OCI-LY1 (cell line): ENCODE measurements at regions not wholly inside any gene's neighbourhood (a gene's known extent, or its start where the extent isn't known, plus 50 kb on each side); places are given as distances from the start of the nearest gene placed in this dataset.

ENCODE experiments used
- H2AFZ ChIP-seq: fragments of 200-600 bp; sonication (generic), shearing (Covaris generic); 2 replicates; pipeline ENCODE4 v1.6.0; 2014; ENCODE audit warnings: antibody characterized with exemption, mild to moderate bottlenecking, low read length
- H3F3A ChIP-seq: fragments of 200-600 bp; sonication (generic), shearing (Covaris generic); 2 replicates; pipeline ENCODE4 v1.6.0; 2014; ENCODE audit warnings: mild to moderate bottlenecking, antibody characterized with exemption, low read length, moderate library complexity; ENCODE audit not compliant: insufficient read depth
- H3K27ac ChIP-seq: fragments of 200-600 bp; sonication (generic); 2 replicates; pipeline ENCODE4 v1.5.1; 2014; ENCODE audit warnings: low read length, mixed run types, mild to moderate bottlenecking, low read depth; ENCODE audit not compliant: poor library complexity, severe bottlenecking
- H3K27me3 ChIP-seq: fragments of 200-600 bp; sonication (generic); 2 replicates; pipeline ENCODE4 v1.6.0; 2014; ENCODE audit warnings: antibody characterized with exemption, mild to moderate bottlenecking, low read length, moderate library complexity; ENCODE audit not compliant: insufficient read depth
- H3K36me3 ChIP-seq: fragments of 200-600 bp; sonication (generic); 2 replicates; pipeline ENCODE4 v1.6.1; 2014; ENCODE audit warnings: mild to moderate bottlenecking, antibody characterized with exemption, low read length, moderate library complexity, mixed read lengths; ENCODE audit not compliant: insufficient read depth
- H3K4me1 ChIP-seq: fragments of 200-600 bp; sonication (generic); 2 replicates; pipeline ENCODE4 v1.5.1; 2014; ENCODE audit warnings: mild to moderate bottlenecking, low read length, moderate library complexity; ENCODE audit not compliant: insufficient read depth, severe bottlenecking
- H3K4me2 ChIP-seq: fragments of 200-600 bp; sonication (generic), shearing (Covaris generic); 2 replicates; pipeline ENCODE4 v1.6.1; 2014; ENCODE audit warnings: low read length
- H3K4me3 ChIP-seq: fragments of 200-600 bp; sonication (generic); 2 replicates; pipeline ENCODE4 v1.5.1; 2014; ENCODE audit warnings: low read length, low read depth, mild to moderate bottlenecking, mixed read lengths; ENCODE audit not compliant: poor library complexity, severe bottlenecking
- H3K79me2 ChIP-seq: fragments of 200-600 bp; shearing (Covaris generic); 2 replicates; pipeline ENCODE4 v1.6.1; 2016; ENCODE audit warnings: mixed run types, low read length, mixed read lengths; ENCODE audit not compliant: insufficient read depth
- H3K9ac ChIP-seq: fragments of 200-600 bp; sonication (generic), shearing (Covaris generic); 2 replicates; pipeline ENCODE4 v1.6.1; 2014; ENCODE audit warnings: mild to moderate bottlenecking, low read length, mixed read lengths
- H3K9me2 ChIP-seq: fragments of 200-600 bp; sonication (generic), shearing (Covaris generic); 2 replicates; pipeline ENCODE4 v1.6.1; 2014; ENCODE audit warnings: low read depth, mild to moderate bottlenecking, low read length, mixed read lengths
- H3K9me3 ChIP-seq: fragments of 200-600 bp; shearing (Covaris generic); 2 replicates; pipeline ENCODE4 v1.6.1; 2014; ENCODE audit warnings: low read length, mixed read lengths
- H4K20me1 ChIP-seq: fragments of 200-600 bp; sonication (generic), shearing (Covaris generic); 2 replicates; pipeline ENCODE4 v1.6.0; 2016; ENCODE audit warnings: mild to moderate bottlenecking, low read length; ENCODE audit not compliant: insufficient read depth
- EZH2 ChIP-seq: fragments of 200-600 bp; sonication (generic), shearing (Covaris generic); IDR thresholded peaks from 2 replicates; pipeline ENCODE4 v1.8.0; 2017; ENCODE audit warnings: borderline replicate concordance, mixed run types, mild to moderate bottlenecking, antibody characterized with exemption, low read length, moderate library complexity, mixed read lengths
- TF ChIP-seq, protein P1 (sequence below): fragments of 200-600 bp; sonication (generic), shearing (Covaris generic); IDR thresholded peaks from 2 replicates; pipeline ENCODE4 v1.5.1; 2017; ENCODE audit warnings: mild to moderate bottlenecking, antibody characterized with exemption, low read length, moderate library complexity, mixed read lengths

DNA sequence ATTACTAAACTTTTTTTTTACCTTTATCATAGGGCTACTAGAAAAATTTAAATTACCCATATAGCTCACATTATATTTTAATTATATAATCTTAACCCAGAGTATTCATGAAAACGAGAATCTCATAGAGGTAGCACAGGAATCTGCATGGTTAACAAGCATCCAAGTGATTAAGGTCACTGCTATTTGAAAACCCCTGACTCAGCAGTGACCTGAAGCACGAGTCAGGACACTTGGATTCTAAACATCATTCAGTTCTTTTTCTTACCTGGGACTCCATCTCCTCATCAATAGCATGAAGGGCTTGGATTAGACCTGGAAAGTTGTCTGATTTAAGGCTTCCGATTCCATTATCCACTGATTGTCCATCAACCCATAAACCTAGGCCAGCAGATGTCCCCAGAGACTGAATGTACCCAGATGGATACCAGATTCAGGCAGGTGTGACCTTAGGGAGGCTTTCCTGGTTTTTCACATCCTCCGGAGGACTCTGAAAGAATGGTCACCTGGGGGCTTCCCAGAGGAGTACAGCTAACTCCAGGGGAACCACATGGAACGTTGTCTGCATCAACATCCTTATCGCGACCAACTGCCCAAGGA, 174.3 kb downstream of the SETD4 start:
- Histone ChIP-seq H3K36me3 (no peaks in the 10 kb centered on the region), H3F3A (no peaks in the 10 kb centered on the region), H3K9ac (no peak overlapping the region), H3K9me2 (no peaks in the 10 kb centered on the region), H2AFZ (no peak overlapping the region), H3K4me3 (no peak overlapping the region), H3K9me3 (no peaks in the 10 kb centered on the region), H3K27me3 (0 out of 2 replicates have a peak, but pooled peaks cover 6% of the 10 kb centered on the region), H3K27ac (no peak overlapping the region), H4K20me1 (no peaks in the 10 kb centered on the region), H3K4me1 (no peaks in the 10 kb centered on the region), H3K79me2 (no peaks in the 10 kb centered on the region), H3K4me2 (no peak overlapping the region)
- TF ChIP-seq EZH2 = no peak
- TF ChIP-seq, protein P1, sequence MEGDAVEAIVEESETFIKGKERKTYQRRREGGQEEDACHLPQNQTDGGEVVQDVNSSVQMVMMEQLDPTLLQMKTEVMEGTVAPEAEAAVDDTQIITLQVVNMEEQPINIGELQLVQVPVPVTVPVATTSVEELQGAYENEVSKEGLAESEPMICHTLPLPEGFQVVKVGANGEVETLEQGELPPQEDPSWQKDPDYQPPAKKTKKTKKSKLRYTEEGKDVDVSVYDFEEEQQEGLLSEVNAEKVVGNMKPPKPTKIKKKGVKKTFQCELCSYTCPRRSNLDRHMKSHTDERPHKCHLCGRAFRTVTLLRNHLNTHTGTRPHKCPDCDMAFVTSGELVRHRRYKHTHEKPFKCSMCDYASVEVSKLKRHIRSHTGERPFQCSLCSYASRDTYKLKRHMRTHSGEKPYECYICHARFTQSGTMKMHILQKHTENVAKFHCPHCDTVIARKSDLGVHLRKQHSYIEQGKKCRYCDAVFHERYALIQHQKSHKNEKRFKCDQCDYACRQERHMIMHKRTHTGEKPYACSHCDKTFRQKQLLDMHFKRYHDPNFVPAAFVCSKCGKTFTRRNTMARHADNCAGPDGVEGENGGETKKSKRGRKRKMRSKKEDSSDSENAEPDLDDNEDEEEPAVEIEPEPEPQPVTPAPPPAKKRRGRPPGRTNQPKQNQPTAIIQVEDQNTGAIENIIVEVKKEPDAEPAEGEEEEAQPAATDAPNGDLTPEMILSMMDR = no peak

DNA sequence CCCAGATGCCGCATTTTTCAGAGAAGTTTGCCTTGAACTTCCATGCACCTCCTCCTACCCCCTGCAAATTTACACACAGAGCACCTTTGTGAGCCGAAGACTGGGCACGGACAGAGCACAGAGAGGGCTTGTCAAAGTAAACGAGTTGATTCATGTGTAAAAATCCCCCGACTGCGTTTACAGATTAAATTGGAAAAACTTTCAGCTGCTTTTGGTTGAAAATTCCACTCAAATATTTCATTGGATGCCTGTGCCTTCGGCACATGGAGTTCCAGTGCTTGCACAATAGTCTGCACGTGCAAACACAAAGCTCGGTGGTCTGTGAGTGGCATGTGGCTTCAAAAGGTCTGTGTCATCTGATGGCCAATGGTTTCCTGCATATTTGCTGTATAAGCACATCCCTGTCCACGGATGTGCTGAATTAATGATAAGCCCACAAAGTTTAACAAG, 177.5 kb downstream of the SETD4 start:
- Histone ChIP-seq H3K27ac (no peak overlapping the region), H3F3A (no peaks in the 10 kb centered on the region), H3K9me3 (no peaks in the 10 kb centered on the region), H3K36me3 (no peaks in the 10 kb centered on the region), H3K4me2 (no peak overlapping the region), H2AFZ (no peak overlapping the region), H3K27me3 (0 out of 2 replicates have a peak, but pooled peaks cover 6% of the 10 kb centered on the region), H3K9ac (no peak overlapping the region), H3K4me1 (no peaks in the 10 kb centered on the region), H3K4me3 (no peak overlapping the region), H4K20me1 (no peaks in the 10 kb centered on the region), H3K79me2 (no peaks in the 10 kb centered on the region), H3K9me2 (no peaks in the 10 kb centered on the region)
- TF ChIP-seq, protein P1 = no peak
- TF ChIP-seq EZH2 = no peak

DNA sequence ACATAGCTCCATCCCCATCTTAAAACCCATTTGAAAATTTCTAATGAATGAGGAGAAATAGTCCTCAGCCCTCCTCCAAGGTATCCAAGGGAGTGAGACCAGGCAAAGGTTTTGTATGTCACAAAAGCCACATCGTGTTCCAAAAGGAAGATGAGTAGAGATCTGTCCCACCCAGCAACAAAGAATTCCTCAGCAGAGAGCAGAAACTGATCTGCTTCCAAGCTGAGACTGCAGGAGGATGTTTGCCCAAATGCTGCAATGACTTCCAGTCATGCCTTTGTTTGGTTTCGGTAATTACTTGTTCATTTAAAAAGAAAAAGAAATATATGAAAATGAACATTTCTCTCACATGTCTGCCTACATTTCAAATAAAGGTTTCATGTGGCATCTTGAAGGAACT, 186.9 kb downstream of the SETD4 start:
- Histone ChIP-seq H3K9ac (no peak overlapping the region), H4K20me1 (no peaks in the 10 kb centered on the region), H3K27me3 (no peaks in the 10 kb centered on the region), H3K4me1 (no peaks in the 10 kb centered on the region), H3K9me2 (no peaks in the 10 kb centered on the region), H3K9me3 (no peaks in the 10 kb centered on the region; the same call in 1 of the 2 replicates), H3F3A (no peaks in the 10 kb centered on the region), H3K4me2 (no peak overlapping the region), H2AFZ (no peak overlapping the region), H3K79me2 (no peaks in the 10 kb centered on the region), H3K36me3 (no peaks in the 10 kb centered on the region), H3K27ac (no peak overlapping the region), H3K4me3 (no peak overlapping the region)
- TF ChIP-seq, protein P1 = no peak
- no peak for TF ChIP-seq EZH2
